GM23338 (cell line): ENCODE measurements at regions not wholly inside any gene's neighbourhood (a gene's known extent, or its start where the extent isn't known, plus 50 kb on each side); places are given as distances from the start of the nearest gene placed in this dataset.

Source experiments
- ATAC-seq: fragments of 200-7000 bp; cut with Tn5 transposase; 3 replicates; pipeline ENCODE4 v1.9.1; 2020
- DNase-seq: peaks from one replicate; pipeline ENCODE4 v3.0.0-alpha.2; 2015; ENCODE audit warnings: low spot score
- H2AFZ ChIP-seq: fragments of 200-600 bp; sonication (generic); 2 replicates; pipeline ENCODE4 v1.8.0; 2016; ENCODE audit warnings: antibody characterized with exemption, mild to moderate bottlenecking, moderate library complexity
- H3F3A ChIP-seq: fragments of 200-600 bp; sonication (generic); replicated peaks from 2 replicates; pipeline ENCODE4 v1.8.0; 2017; ENCODE audit warnings: antibody characterized with exemption, mixed run types, low read depth
- H3K27ac ChIP-seq: fragments of 200-600 bp; sonication (generic); 2 replicates; pipeline ENCODE4 v1.6.1; 2016; ENCODE audit warnings: low read depth
- H3K27me3 ChIP-seq: fragments of 200-600 bp; sonication (generic); 2 replicates; pipeline ENCODE4 v1.8.0; 2016; ENCODE audit warnings: mild to moderate bottlenecking, mixed run types, moderate library complexity; ENCODE audit not compliant: insufficient read depth
- H3K36me3 ChIP-seq: fragments of 200-600 bp; sonication (generic); 2 replicates; pipeline ENCODE4 v1.8.0; 2016; ENCODE audit warnings: mild to moderate bottlenecking; ENCODE audit not compliant: insufficient read depth
- H3K4me1 ChIP-seq: fragments of 200-600 bp; sonication (generic); 2 replicates; pipeline ENCODE4 v1.8.0; 2016; ENCODE audit warnings: mild to moderate bottlenecking, moderate library complexity; ENCODE audit not compliant: insufficient read depth
- H3K4me2 ChIP-seq: fragments of 200-600 bp; sonication (generic); 2 replicates; pipeline ENCODE4 v1.7.1; 2017; ENCODE audit warnings: mixed run types
- H3K4me3 ChIP-seq: fragments of 200-600 bp; sonication (generic); 2 replicates; pipeline ENCODE4 v1.6.1; 2016; ENCODE audit warnings: mixed run types
- H3K79me2 ChIP-seq: fragments of 200-600 bp; sonication (generic); replicated peaks from 2 replicates; pipeline ENCODE4 v1.8.0; 2017; ENCODE audit warnings: mild to moderate bottlenecking; ENCODE audit not compliant: insufficient read depth
- H3K9me2 ChIP-seq: fragments of 200-600 bp; sonication (generic); 2 replicates; pipeline ENCODE4 v1.8.0; 2017; ENCODE audit not compliant: insufficient read depth
- H4K20me1 ChIP-seq: fragments of 200-600 bp; sonication (generic); replicated peaks from 2 replicates; pipeline ENCODE4 v1.8.0; 2017; ENCODE audit warnings: mild to moderate bottlenecking; ENCODE audit not compliant: insufficient read depth
- H3K27ac Mint-ChIP-seq: 2 replicates; pipeline ENCODE4 v1.8.0; 2020; ENCODE audit warnings: inconsistent platforms, mild to moderate bottlenecking, moderate library complexity, mixed read lengths
- H3K27me3 Mint-ChIP-seq: 3 replicates; pipeline ENCODE4 v1.8.0; 2022; ENCODE audit warnings: low read depth, mild to moderate bottlenecking, moderate library complexity, mixed read lengths, inconsistent platforms; ENCODE audit not compliant: insufficient read depth, poor library complexity
- H3K36me3 Mint-ChIP-seq: 3 replicates; pipeline ENCODE4 v1.8.0; 2021; ENCODE audit warnings: low read depth, mild to moderate bottlenecking, inconsistent platforms, moderate library complexity, mixed read lengths
- H3K4me1 Mint-ChIP-seq: 3 replicates; pipeline ENCODE4 v1.8.0; 2020; ENCODE audit warnings: mild to moderate bottlenecking, inconsistent platforms, mixed read lengths
- H3K4me3 Mint-ChIP-seq: 3 replicates; pipeline ENCODE4 v1.8.0; 2021; ENCODE audit warnings: moderate library complexity, mild to moderate bottlenecking, inconsistent platforms, mixed read lengths
- H3K9me3 Mint-ChIP-seq: 3 replicates; pipeline ENCODE4 v1.8.0; 2020; ENCODE audit warnings: moderate library complexity, mild to moderate bottlenecking, inconsistent platforms, mixed read lengths
- CREB1 ChIP-seq: fragments of 250-450 bp; sonication (Bioruptor Pico); IDR thresholded peaks from 2 replicates; pipeline ENCODE4 v1.5.0; 2020; ENCODE audit warnings: low read depth, mild to moderate bottlenecking, moderate library complexity
- CTCF ChIP-seq, 2 experiments: fragments of 200-600 bp in 1 of 2; sonication (generic) in 1 of 2; conservative IDR thresholded peaks; 2 replicates each; pipeline versions ENCODE4 v1.5.1 to v1.6.1; 2016 to 2017; ENCODE audit warnings: antibody characterized with exemption in 2 of 2, low read depth in 2 of 2, mild to moderate bottlenecking in 2 of 2, moderate library complexity in 1 of 2
- ETS1 ChIP-seq: IDR thresholded peaks from 2 replicates; pipeline ENCODE4 v1.6.1; 2016; ENCODE audit warnings: antibody characterized with exemption
- EZH2 ChIP-seq: fragments of 200-600 bp; sonication (generic); IDR thresholded peaks from one replicate; pipeline ENCODE4 v1.8.0; 2017; ENCODE audit warnings: antibody characterized with exemption, mild to moderate bottlenecking, low read depth; ENCODE audit not compliant: unreplicated experiment
- EZH2phosphoT487 ChIP-seq: fragments of 200-600 bp; sonication (generic); IDR thresholded peaks from one replicate; pipeline ENCODE4 v1.8.1; 2018; ENCODE audit warnings: antibody characterized with exemption; ENCODE audit not compliant: unreplicated experiment
- JUNB ChIP-seq: IDR thresholded peaks from one replicate; pipeline ENCODE4 v1.6.1; 2016; ENCODE audit warnings: antibody characterized with exemption; ENCODE audit not compliant: unreplicated experiment
- NANOG ChIP-seq: IDR thresholded peaks from 2 replicates; pipeline ENCODE4 v1.6.1; 2016; ENCODE audit warnings: antibody characterized with exemption, borderline replicate concordance
- POLR2AphosphoS5 ChIP-seq: IDR thresholded peaks from 2 replicates; pipeline ENCODE4 v1.6.1; 2016; ENCODE audit warnings: antibody characterized with exemption, low read depth
- STAT1 ChIP-seq: IDR thresholded peaks from one replicate; pipeline ENCODE4 v1.6.1; 2016; ENCODE audit warnings: antibody characterized with exemption; ENCODE audit not compliant: unreplicated experiment
- ZNF114 ChIP-seq: fragments of 250-450 bp; sonication (Bioruptor Pico); IDR thresholded peaks from 2 replicates; pipeline ENCODE4 v1.5.0; 2020; ENCODE audit warnings: mild to moderate bottlenecking, moderate library complexity
- ZNF331 ChIP-seq: fragments of 250-450 bp; sonication (Bioruptor Pico); IDR thresholded peaks from 2 replicates; pipeline ENCODE4 v1.5.0; 2020; ENCODE audit warnings: low read depth, mild to moderate bottlenecking, moderate library complexity
- ZNF462 ChIP-seq: fragments of 250-450 bp; sonication (Bioruptor Pico); IDR thresholded peaks from 2 replicates; pipeline ENCODE4 v1.5.0; 2020; ENCODE audit warnings: mild to moderate bottlenecking, moderate library complexity
- TF ChIP-seq, protein P1 (sequence below): IDR thresholded peaks from one replicate; pipeline ENCODE4 v1.6.1; 2018; ENCODE audit warnings: antibody characterized with exemption; ENCODE audit not compliant: unreplicated experiment

GRCh38 chr3:189118896-189119295, 52.9 kb upstream of the TPRG1 start:
- Mint-ChIP-seq H3K36me3 (no peaks in the 10 kb centered on the region; the same call in 2 of the 3 replicates), H3K4me1 (peaks cover 2% of the 10 kb centered on the region; the same call in 2 of the 3 replicates), H3K4me3 (no peak overlapping the region), H3K27ac (no peak overlapping the region), H3K9me3 (peaks cover 11% of the 10 kb centered on the region), H3K27me3 (peaks cover 2% of the 10 kb centered on the region)
- Histone ChIP-seq H2AFZ (no peak overlapping the region), H4K20me1 (no peaks in the 10 kb centered on the region), H3F3A (no peaks in the 10 kb centered on the region), H3K4me3 (no peak overlapping the region), H3K79me2 (no peaks in the 10 kb centered on the region), H3K27me3 (no peaks in the 10 kb centered on the region), H3K27ac (no peak overlapping the region), H3K9me2 (peaks cover 7% of the 10 kb centered on the region; the same call in 1 of the 2 replicates), H3K36me3 (no peaks in the 10 kb centered on the region), H3K4me2 (no peak overlapping the region), H3K4me1 (no peaks in the 10 kb centered on the region; the same call in 1 of the 2 replicates)
- TF ChIP-seq ZNF114 (CRISPR knock-in tag) = no peak
- TF ChIP-seq JUNB = no peak
- no peak for TF ChIP-seq NANOG
- no peak for TF ChIP-seq CREB1
- no peak for TF ChIP-seq ZNF462 (CRISPR knock-in tag)
- no peak for TF ChIP-seq POLR2AphosphoS5
- TF ChIP-seq ETS1 = no peak
- TF ChIP-seq CTCF (conservative IDR thresholded peaks at IDR 0.05; ENCODE audit: low read depth in 2 of 2) = no peak
- TF ChIP-seq STAT1 = no peak
- no peak for TF ChIP-seq ZNF331
- TF ChIP-seq, protein P1, sequence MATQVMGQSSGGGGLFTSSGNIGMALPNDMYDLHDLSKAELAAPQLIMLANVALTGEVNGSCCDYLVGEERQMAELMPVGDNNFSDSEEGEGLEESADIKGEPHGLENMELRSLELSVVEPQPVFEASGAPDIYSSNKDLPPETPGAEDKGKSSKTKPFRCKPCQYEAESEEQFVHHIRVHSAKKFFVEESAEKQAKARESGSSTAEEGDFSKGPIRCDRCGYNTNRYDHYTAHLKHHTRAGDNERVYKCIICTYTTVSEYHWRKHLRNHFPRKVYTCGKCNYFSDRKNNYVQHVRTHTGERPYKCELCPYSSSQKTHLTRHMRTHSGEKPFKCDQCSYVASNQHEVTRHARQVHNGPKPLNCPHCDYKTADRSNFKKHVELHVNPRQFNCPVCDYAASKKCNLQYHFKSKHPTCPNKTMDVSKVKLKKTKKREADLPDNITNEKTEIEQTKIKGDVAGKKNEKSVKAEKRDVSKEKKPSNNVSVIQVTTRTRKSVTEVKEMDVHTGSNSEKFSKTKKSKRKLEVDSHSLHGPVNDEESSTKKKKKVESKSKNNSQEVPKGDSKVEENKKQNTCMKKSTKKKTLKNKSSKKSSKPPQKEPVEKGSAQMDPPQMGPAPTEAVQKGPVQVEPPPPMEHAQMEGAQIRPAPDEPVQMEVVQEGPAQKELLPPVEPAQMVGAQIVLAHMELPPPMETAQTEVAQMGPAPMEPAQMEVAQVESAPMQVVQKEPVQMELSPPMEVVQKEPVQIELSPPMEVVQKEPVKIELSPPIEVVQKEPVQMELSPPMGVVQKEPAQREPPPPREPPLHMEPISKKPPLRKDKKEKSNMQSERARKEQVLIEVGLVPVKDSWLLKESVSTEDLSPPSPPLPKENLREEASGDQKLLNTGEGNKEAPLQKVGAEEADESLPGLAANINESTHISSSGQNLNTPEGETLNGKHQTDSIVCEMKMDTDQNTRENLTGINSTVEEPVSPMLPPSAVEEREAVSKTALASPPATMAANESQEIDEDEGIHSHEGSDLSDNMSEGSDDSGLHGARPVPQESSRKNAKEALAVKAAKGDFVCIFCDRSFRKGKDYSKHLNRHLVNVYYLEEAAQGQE = no peak
- no peak for TF ChIP-seq EZH2
- TF ChIP-seq EZH2phosphoT487 = no peak
- DNase-seq (no peak), ATAC-seq (no peak)
